Panc1 (cell line): ENCODE measurements at regions not wholly inside any gene's neighbourhood (a gene's known extent, or its start where the extent isn't known, plus 50 kb on each side); places are given as distances from the start of the nearest gene placed in this dataset.

Experiments
- ATAC-seq: fragments of 200-7000 bp; cut with Tn5 transposase; 2 replicates; pipeline ENCODE4 v1.9.1; 2020; ENCODE audit warnings: mild to moderate bottlenecking, moderate library complexity
- BruUV-seq: library from RNA; stranded (reverse); fragments of 400-500 nt; replicated peaks from 2 replicates; lab custom pipeline; 2021; lab: Mats Ljungman, UMichigan
- CTCF ChIA-PET: fragments of 300-600 bp; sonication (Branson Sonifier 250); formaldehyde crosslinking; loops from one replicate; lab custom pipeline; 2022; ENCODE audit warnings: antibody characterized with exemption; lab: Charles Lee
- POLR2A ChIA-PET: fragments of 300-600 bp; sonication (Branson Sonifier 250); formaldehyde crosslinking; loops from one replicate; lab custom pipeline; 2022; ENCODE audit warnings: antibody characterized with exemption; lab: Charles Lee
- DNase-seq: peaks from one replicate; pipeline ENCODE4 v3.0.0-alpha.2; 2010; ENCODE audit warnings: low read depth, low spot score
- H3K27ac ChIP-seq: 2 replicates; pipeline ENCODE4 v1.5.1; 2011; ENCODE audit warnings: mild to moderate bottlenecking, low read length, inconsistent platforms
- H3K27me3 ChIP-seq: fragments of 200-500 bp; sonication (Bioruptor generic); 2 replicates; pipeline ENCODE4 v1.6.0; 2014; ENCODE audit warnings: low read length, inconsistent platforms; ENCODE audit not compliant: control insufficient read depth, insufficient read depth
- H3K36me3 ChIP-seq: fragments of 200-500 bp; sonication (Bioruptor generic); 2 replicates; pipeline ENCODE4 v1.5.1; 2014; ENCODE audit warnings: inconsistent platforms, mild to moderate bottlenecking, low read length, moderate library complexity; ENCODE audit not compliant: control insufficient read depth, insufficient read depth
- H3K4me1 ChIP-seq: 2 replicates; pipeline ENCODE4 v1.5.1; 2011; ENCODE audit warnings: inconsistent platforms, mild to moderate bottlenecking, low read length, moderate library complexity; ENCODE audit not compliant: control insufficient read depth, insufficient read depth
- H3K4me3 ChIP-seq, 2 experiments: 2 replicates each; pipeline ENCODE4 v1.5.1; 2011 to 2012; ENCODE audit warnings: low read depth in 2 of 2, low read length in 2 of 2, mild to moderate bottlenecking in 2 of 2, inconsistent platforms in 1 of 2, moderate library complexity in 1 of 2
- H3K9me3 ChIP-seq: fragments of 200-500 bp; sonication (Bioruptor generic); 2 replicates; pipeline ENCODE4 v1.5.1; 2014; ENCODE audit warnings: low read depth, mild to moderate bottlenecking, inconsistent platforms, low read length, moderate library complexity; ENCODE audit not compliant: control insufficient read depth, insufficient read depth
- POLR2AphosphoS5 ChIP-seq: IDR thresholded peaks from 2 replicates; pipeline ENCODE4 v1.6.1; 2012; ENCODE audit warnings: mild to moderate bottlenecking, low read depth, low read length, moderate library complexity
- SIN3A ChIP-seq: IDR thresholded peaks from 2 replicates; pipeline ENCODE4 v1.6.1; 2012; ENCODE audit warnings: low read depth, mild to moderate bottlenecking, low read length, moderate library complexity, borderline replicate concordance; ENCODE audit not compliant: insufficient read depth
- TCF7L2 ChIP-seq: IDR thresholded peaks from 2 replicates; pipeline ENCODE4 v1.6.1; 2011; ENCODE audit warnings: mild to moderate bottlenecking, low read depth, low read length, inconsistent platforms
- in situ Hi-C: cut with HindIII; loops from 2 replicates; pipeline ENCODE4 v1.10.0; 2016; ENCODE audit warnings: low sequenced_read_pairs, low pct_unique_long_range_greater_than_20kb
- intact Hi-C: fragments of 100-400 bp; cut with micrococcal nuclease; formaldehyde crosslinking; loops from one replicate; pipeline ENCODE4 v1.10.0; 2022; ENCODE audit not compliant: unreplicated experiment
- TF ChIP-seq, protein P1 (sequence below): fragments of 450-650 bp; IDR thresholded peaks from 2 replicates; pipeline ENCODE4 v1.5.1; 2017; ENCODE audit warnings: mild to moderate bottlenecking
- TF ChIP-seq, protein P2 (sequence below), 2 experiments: IDR thresholded peaks; 2 replicates each; pipeline ENCODE4 v1.6.1; 2011 to 2012; ENCODE audit warnings: low read depth in 2 of 2, control low read depth in 1 of 2, low read length in 1 of 2, mild to moderate bottlenecking in 1 of 2, moderate library complexity in 1 of 2; ENCODE audit not compliant: insufficient read depth in 1 of 2

DNA sequence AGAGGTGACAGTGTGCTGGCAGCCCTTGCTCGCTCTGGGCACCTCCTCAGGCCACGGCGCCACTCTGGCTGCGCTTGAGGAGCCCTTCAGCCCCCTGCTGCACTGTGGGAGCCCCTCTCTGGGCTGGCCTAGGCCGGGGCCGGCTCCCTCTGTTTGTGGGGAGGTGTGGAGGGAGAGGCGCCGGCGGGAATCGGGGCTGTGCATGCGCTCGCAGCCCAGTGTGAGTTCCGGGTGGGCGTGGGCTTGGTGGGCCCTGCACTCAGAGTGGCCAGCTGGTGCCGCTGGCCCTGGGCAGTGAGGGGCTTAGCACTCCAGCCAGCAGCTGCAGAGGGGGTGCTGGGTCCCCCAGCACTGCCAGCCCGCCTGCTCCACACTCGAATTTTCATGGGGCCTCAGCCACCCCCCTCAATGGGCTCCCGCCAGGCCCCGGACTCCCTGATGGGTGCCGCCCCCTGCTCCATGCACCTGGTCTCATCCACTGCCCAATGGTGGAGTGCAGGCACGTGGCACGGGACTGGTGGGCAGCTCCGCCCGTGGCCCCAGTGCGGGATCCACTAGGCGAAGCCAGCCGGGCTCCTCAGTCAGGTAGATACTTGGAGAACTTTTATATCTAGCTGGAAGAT, 96.7 kb upstream of the BET1 start:
- no peak for DNase-seq
- intact Hi-C loops (no loop called here), in situ Hi-C loops (no loop called here)
- ATAC-seq: no peak
- Histone ChIP-seq H3K36me3 (no peaks in the 10 kb centered on the region), H3K4me3 (no peak overlapping the region), H3K9me3 (peaks cover 3% of the 10 kb centered on the region; the same call in 1 of the 2 replicates), H3K27ac (no peak overlapping the region), H3K4me1 (no peaks in the 10 kb centered on the region), H3K27me3 (no peaks in the 10 kb centered on the region)
- BruUV-seq: no TSS peak
- no peak for TF ChIP-seq TCF7L2
- TF ChIP-seq, protein P1, sequence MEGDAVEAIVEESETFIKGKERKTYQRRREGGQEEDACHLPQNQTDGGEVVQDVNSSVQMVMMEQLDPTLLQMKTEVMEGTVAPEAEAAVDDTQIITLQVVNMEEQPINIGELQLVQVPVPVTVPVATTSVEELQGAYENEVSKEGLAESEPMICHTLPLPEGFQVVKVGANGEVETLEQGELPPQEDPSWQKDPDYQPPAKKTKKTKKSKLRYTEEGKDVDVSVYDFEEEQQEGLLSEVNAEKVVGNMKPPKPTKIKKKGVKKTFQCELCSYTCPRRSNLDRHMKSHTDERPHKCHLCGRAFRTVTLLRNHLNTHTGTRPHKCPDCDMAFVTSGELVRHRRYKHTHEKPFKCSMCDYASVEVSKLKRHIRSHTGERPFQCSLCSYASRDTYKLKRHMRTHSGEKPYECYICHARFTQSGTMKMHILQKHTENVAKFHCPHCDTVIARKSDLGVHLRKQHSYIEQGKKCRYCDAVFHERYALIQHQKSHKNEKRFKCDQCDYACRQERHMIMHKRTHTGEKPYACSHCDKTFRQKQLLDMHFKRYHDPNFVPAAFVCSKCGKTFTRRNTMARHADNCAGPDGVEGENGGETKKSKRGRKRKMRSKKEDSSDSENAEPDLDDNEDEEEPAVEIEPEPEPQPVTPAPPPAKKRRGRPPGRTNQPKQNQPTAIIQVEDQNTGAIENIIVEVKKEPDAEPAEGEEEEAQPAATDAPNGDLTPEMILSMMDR: no peak
- no peak for TF ChIP-seq POLR2AphosphoS5
- TF ChIP-seq SIN3A: no peak
- TF ChIP-seq, protein P2, sequence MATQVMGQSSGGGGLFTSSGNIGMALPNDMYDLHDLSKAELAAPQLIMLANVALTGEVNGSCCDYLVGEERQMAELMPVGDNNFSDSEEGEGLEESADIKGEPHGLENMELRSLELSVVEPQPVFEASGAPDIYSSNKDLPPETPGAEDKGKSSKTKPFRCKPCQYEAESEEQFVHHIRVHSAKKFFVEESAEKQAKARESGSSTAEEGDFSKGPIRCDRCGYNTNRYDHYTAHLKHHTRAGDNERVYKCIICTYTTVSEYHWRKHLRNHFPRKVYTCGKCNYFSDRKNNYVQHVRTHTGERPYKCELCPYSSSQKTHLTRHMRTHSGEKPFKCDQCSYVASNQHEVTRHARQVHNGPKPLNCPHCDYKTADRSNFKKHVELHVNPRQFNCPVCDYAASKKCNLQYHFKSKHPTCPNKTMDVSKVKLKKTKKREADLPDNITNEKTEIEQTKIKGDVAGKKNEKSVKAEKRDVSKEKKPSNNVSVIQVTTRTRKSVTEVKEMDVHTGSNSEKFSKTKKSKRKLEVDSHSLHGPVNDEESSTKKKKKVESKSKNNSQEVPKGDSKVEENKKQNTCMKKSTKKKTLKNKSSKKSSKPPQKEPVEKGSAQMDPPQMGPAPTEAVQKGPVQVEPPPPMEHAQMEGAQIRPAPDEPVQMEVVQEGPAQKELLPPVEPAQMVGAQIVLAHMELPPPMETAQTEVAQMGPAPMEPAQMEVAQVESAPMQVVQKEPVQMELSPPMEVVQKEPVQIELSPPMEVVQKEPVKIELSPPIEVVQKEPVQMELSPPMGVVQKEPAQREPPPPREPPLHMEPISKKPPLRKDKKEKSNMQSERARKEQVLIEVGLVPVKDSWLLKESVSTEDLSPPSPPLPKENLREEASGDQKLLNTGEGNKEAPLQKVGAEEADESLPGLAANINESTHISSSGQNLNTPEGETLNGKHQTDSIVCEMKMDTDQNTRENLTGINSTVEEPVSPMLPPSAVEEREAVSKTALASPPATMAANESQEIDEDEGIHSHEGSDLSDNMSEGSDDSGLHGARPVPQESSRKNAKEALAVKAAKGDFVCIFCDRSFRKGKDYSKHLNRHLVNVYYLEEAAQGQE (IDR thresholded peaks at IDR 0.05; ENCODE audit: insufficient read depth in 1 of 2, low read depth in 2 of 2, low read length in 1 of 2): no peak
- ChIA-PET POLR2A (no interaction called here), CTCF (no interaction called here)

DNA sequence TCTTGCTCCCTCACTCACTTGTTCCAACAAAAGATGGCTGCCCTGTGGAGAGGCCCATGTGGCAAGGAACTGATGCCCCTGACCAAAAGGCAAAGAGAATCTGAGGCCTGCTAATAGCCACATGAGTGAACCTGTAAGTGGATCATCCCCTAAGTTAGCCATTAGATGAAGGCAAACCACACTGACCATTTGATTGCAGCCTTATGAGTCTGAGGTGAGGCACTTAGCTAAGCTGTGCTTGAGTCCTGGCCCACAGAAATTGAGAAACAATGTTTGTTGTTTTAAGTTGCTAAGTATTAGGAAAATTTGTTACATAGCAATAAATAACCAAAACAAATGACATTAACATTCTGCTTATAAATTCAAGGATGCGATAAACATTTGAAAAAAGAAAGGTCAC, 100.1 kb upstream of the BET1 start:
- Histone ChIP-seq H3K4me1 (no peaks in the 10 kb centered on the region), H3K27ac (no peak overlapping the region), H3K4me3 (no peak overlapping the region), H3K36me3 (no peaks in the 10 kb centered on the region), H3K27me3 (no peaks in the 10 kb centered on the region), H3K9me3 (peaks cover 3% of the 10 kb centered on the region; the same call in 1 of the 2 replicates)
- BruUV-seq: no TSS peak
- POLR2A ChIA-PET: no interaction called here
- in situ Hi-C loops (no loop called here), intact Hi-C loops (no loop called here)
- CTCF ChIA-PET: no interaction called here
- DNase-seq (no peak), ATAC-seq (no peak)
- TF ChIP-seq, protein P2 (IDR thresholded peaks at IDR 0.05; ENCODE audit: insufficient read depth in 1 of 2, low read depth in 2 of 2, low read length in 1 of 2): no peak
- TF ChIP-seq POLR2AphosphoS5 (no peak), SIN3A (no peak), TCF7L2 (no peak)
- TF ChIP-seq, protein P1: no peak
